Sigmoid colon (tissue), 4 donors: ENCODE measurements at regions not wholly inside any gene's neighbourhood (a gene's known extent, or its start where the extent isn't known, plus 50 kb on each side); places are given as distances from the start of the nearest gene placed in this dataset.

Experiments
- EP300 ChIP-seq, 4 donors: sonication (generic); formaldehyde crosslinking; IDR thresholded peaks; one replicate each; pipeline ENCODE4 v1.6.1; 2017; ENCODE audit warnings: antibody characterized with exemption in 4 of 4
- POLR2A ChIP-seq, 2 donors: fragments of 450-650 bp; IDR thresholded peaks; one replicate each; pipeline ENCODE4 v1.6.1; 2016; ENCODE audit warnings: antibody characterized with exemption in 2 of 2, mild to moderate bottlenecking in 2 of 2, moderate library complexity in 2 of 2

DNA sequence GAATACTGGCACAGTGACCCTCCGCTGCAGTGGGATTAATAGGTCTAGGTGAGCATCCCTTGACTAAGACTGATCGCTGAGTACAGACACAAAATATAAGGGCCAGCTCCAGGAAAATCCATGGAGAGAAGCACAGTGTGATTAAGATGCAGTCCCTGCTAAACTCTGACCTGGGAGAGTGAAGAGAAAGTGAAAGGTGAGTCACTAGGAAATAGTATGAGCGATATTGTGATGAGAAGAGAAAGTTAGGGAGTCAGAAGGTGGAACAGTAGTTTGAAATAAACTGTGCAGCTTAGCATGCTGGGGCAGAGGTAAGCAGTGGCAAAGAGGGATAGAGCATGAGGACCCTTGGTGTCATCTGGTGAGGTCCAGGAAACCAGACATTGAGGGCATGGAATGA, 278.6 kb upstream of the MAP3K7 start:
- TF ChIP-seq POLR2A (IDR thresholded peaks at IDR 0.05) (no peak), EP300 (IDR thresholded peaks at IDR 0.05) (no peak)
